Kidney epithelial cell (primary cell): ENCODE measurements at regions not wholly inside any gene's neighbourhood (a gene's known extent, or its start where the extent isn't known, plus 50 kb on each side); places are given as distances from the start of the nearest gene placed in this dataset.

ENCODE experiments used
- DNase-seq: peaks from one replicate; pipeline ENCODE4 v3.0.0-alpha.2; 2010; ENCODE audit warnings: low read depth
- H3K27me3 ChIP-seq: 2 replicates; pipeline ENCODE4 v1.6.0; 2011; ENCODE audit warnings: low read length; ENCODE audit not compliant: control insufficient read depth, insufficient read depth
- H3K36me3 ChIP-seq: 2 replicates; pipeline ENCODE4 v1.5.1; 2011; ENCODE audit warnings: low read length; ENCODE audit not compliant: control insufficient read depth, insufficient read depth
- H3K4me3 ChIP-seq: 2 replicates; pipeline ENCODE4 v1.5.1; 2011; ENCODE audit warnings: low read depth, mild to moderate bottlenecking, control low read depth, low read length
- CTCF ChIP-seq: IDR thresholded peaks from 2 replicates; pipeline ENCODE4 v1.5.1; 2011; ENCODE audit warnings: mild to moderate bottlenecking, moderate library complexity, low read length, control low read depth, inconsistent platforms; ENCODE audit not compliant: insufficient read depth, poor library complexity, severe bottlenecking

GRCh38 chr11:119978696-119979095 lies 159.2 kb downstream of the TRIM29 start:
- no peak for DNase-seq
- H3K4me3 ChIP-seq, result no peak overlapping the region
- no peaks in the 10 kb centered on the region for H3K36me3 ChIP-seq
- no peak for TF ChIP-seq CTCF
- H3K27me3 ChIP-seq, result peaks cover 3% of the 10 kb centered on the region

GRCh38 chr11:119977881-119978280 lies 160.0 kb downstream of the TRIM29 start:
- no peak for DNase-seq
- H3K27me3 ChIP-seq, result peaks cover 3% of the 10 kb centered on the region
- H3K36me3 ChIP-seq, result no peaks in the 10 kb centered on the region
- no peak overlapping the region for H3K4me3 ChIP-seq
- TF ChIP-seq CTCF, result no peak

DNA sequence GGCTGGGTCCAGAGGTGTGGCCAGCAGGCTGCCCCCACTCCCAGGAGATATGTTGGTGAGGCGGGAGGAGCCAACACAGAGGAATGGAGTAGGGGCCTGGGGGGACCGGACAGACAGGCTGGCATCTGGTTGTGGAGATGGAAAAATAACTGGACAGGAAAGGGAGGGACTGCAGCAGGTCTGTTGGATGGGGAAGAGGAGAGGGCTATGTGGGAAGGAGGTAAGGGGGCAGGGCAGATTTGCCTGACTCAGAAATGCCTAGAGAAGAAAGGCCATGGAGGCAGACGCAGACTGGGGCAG lies 160.4 kb downstream of the TRIM29 start:
- H3K27me3 ChIP-seq, result peaks cover 3% of the 10 kb centered on the region
- DNase-seq, result no peak
- no peak for TF ChIP-seq CTCF
- no peak overlapping the region for H3K4me3 ChIP-seq
- H3K36me3 ChIP-seq, result no peaks in the 10 kb centered on the region

GRCh38 chr11:119976805-119977560 lies 160.9 kb downstream of the TRIM29 start:
- no peak for TF ChIP-seq CTCF
- DNase-seq, result no peak
- Histone ChIP-seq H3K36me3 (no peaks in the 10 kb centered on the region), H3K4me3 (no peak overlapping the region), H3K27me3 (peaks cover 3% of the 10 kb centered on the region)

- DNase-seq, result no peak
Measured at GRCh38 chr11:119975561-119976152, 162.3 kb downstream of the TRIM29 start.

More at GRCh38 chr11:119975561-119976152, 162.3 kb downstream of the TRIM29 start:
- TF ChIP-seq CTCF, result no peak
- Histone ChIP-seq H3K27me3 (peaks cover 3% of the 10 kb centered on the region), H3K36me3 (no peaks in the 10 kb centered on the region), H3K4me3 (no peak overlapping the region)
